GM23338 (cell line): ENCODE measurements at regions not wholly inside any gene's neighbourhood (a gene's known extent, or its start where the extent isn't known, plus 50 kb on each side); places are given as distances from the start of the nearest gene placed in this dataset.

Source experiments
- ATAC-seq: fragments of 200-7000 bp; cut with Tn5 transposase; 3 replicates; pipeline ENCODE4 v1.9.1; 2020
- DNase-seq: peaks from one replicate; pipeline ENCODE4 v3.0.0-alpha.2; 2015; ENCODE audit warnings: low spot score
- H2AFZ ChIP-seq: fragments of 200-600 bp; sonication (generic); 2 replicates; pipeline ENCODE4 v1.8.0; 2016; ENCODE audit warnings: antibody characterized with exemption, mild to moderate bottlenecking, moderate library complexity
- H3F3A ChIP-seq: fragments of 200-600 bp; sonication (generic); replicated peaks from 2 replicates; pipeline ENCODE4 v1.8.0; 2017; ENCODE audit warnings: antibody characterized with exemption, mixed run types, low read depth
- H3K27ac ChIP-seq: fragments of 200-600 bp; sonication (generic); 2 replicates; pipeline ENCODE4 v1.6.1; 2016; ENCODE audit warnings: low read depth
- H3K27me3 ChIP-seq: fragments of 200-600 bp; sonication (generic); 2 replicates; pipeline ENCODE4 v1.8.0; 2016; ENCODE audit warnings: mild to moderate bottlenecking, mixed run types, moderate library complexity; ENCODE audit not compliant: insufficient read depth
- H3K36me3 ChIP-seq: fragments of 200-600 bp; sonication (generic); 2 replicates; pipeline ENCODE4 v1.8.0; 2016; ENCODE audit warnings: mild to moderate bottlenecking; ENCODE audit not compliant: insufficient read depth
- H3K4me1 ChIP-seq: fragments of 200-600 bp; sonication (generic); 2 replicates; pipeline ENCODE4 v1.8.0; 2016; ENCODE audit warnings: mild to moderate bottlenecking, moderate library complexity; ENCODE audit not compliant: insufficient read depth
- H3K4me2 ChIP-seq: fragments of 200-600 bp; sonication (generic); 2 replicates; pipeline ENCODE4 v1.7.1; 2017; ENCODE audit warnings: mixed run types
- H3K4me3 ChIP-seq: fragments of 200-600 bp; sonication (generic); 2 replicates; pipeline ENCODE4 v1.6.1; 2016; ENCODE audit warnings: mixed run types
- H3K79me2 ChIP-seq: fragments of 200-600 bp; sonication (generic); replicated peaks from 2 replicates; pipeline ENCODE4 v1.8.0; 2017; ENCODE audit warnings: mild to moderate bottlenecking; ENCODE audit not compliant: insufficient read depth
- H3K9me2 ChIP-seq: fragments of 200-600 bp; sonication (generic); 2 replicates; pipeline ENCODE4 v1.8.0; 2017; ENCODE audit not compliant: insufficient read depth
- H4K20me1 ChIP-seq: fragments of 200-600 bp; sonication (generic); replicated peaks from 2 replicates; pipeline ENCODE4 v1.8.0; 2017; ENCODE audit warnings: mild to moderate bottlenecking; ENCODE audit not compliant: insufficient read depth
- H3K27ac Mint-ChIP-seq: 2 replicates; pipeline ENCODE4 v1.8.0; 2020; ENCODE audit warnings: inconsistent platforms, mild to moderate bottlenecking, moderate library complexity, mixed read lengths
- H3K27me3 Mint-ChIP-seq: 3 replicates; pipeline ENCODE4 v1.8.0; 2022; ENCODE audit warnings: low read depth, mild to moderate bottlenecking, moderate library complexity, mixed read lengths, inconsistent platforms; ENCODE audit not compliant: insufficient read depth, poor library complexity
- H3K36me3 Mint-ChIP-seq: 3 replicates; pipeline ENCODE4 v1.8.0; 2021; ENCODE audit warnings: low read depth, mild to moderate bottlenecking, inconsistent platforms, moderate library complexity, mixed read lengths
- H3K4me1 Mint-ChIP-seq: 3 replicates; pipeline ENCODE4 v1.8.0; 2020; ENCODE audit warnings: mild to moderate bottlenecking, inconsistent platforms, mixed read lengths
- H3K4me3 Mint-ChIP-seq: 3 replicates; pipeline ENCODE4 v1.8.0; 2021; ENCODE audit warnings: moderate library complexity, mild to moderate bottlenecking, inconsistent platforms, mixed read lengths
- H3K9me3 Mint-ChIP-seq: 3 replicates; pipeline ENCODE4 v1.8.0; 2020; ENCODE audit warnings: moderate library complexity, mild to moderate bottlenecking, inconsistent platforms, mixed read lengths
- CREB1 ChIP-seq: fragments of 250-450 bp; sonication (Bioruptor Pico); IDR thresholded peaks from 2 replicates; pipeline ENCODE4 v1.5.0; 2020; ENCODE audit warnings: low read depth, mild to moderate bottlenecking, moderate library complexity
- EZH2 ChIP-seq: fragments of 200-600 bp; sonication (generic); IDR thresholded peaks from one replicate; pipeline ENCODE4 v1.8.0; 2017; ENCODE audit warnings: antibody characterized with exemption, mild to moderate bottlenecking, low read depth; ENCODE audit not compliant: unreplicated experiment
- EZH2phosphoT487 ChIP-seq: fragments of 200-600 bp; sonication (generic); IDR thresholded peaks from one replicate; pipeline ENCODE4 v1.8.1; 2018; ENCODE audit warnings: antibody characterized with exemption; ENCODE audit not compliant: unreplicated experiment
- JUNB ChIP-seq: IDR thresholded peaks from one replicate; pipeline ENCODE4 v1.6.1; 2016; ENCODE audit warnings: antibody characterized with exemption; ENCODE audit not compliant: unreplicated experiment
- NANOG ChIP-seq: IDR thresholded peaks from 2 replicates; pipeline ENCODE4 v1.6.1; 2016; ENCODE audit warnings: antibody characterized with exemption, borderline replicate concordance
- POLR2AphosphoS5 ChIP-seq: IDR thresholded peaks from 2 replicates; pipeline ENCODE4 v1.6.1; 2016; ENCODE audit warnings: antibody characterized with exemption, low read depth
- STAT1 ChIP-seq: IDR thresholded peaks from one replicate; pipeline ENCODE4 v1.6.1; 2016; ENCODE audit warnings: antibody characterized with exemption; ENCODE audit not compliant: unreplicated experiment
- ZNF114 ChIP-seq: fragments of 250-450 bp; sonication (Bioruptor Pico); IDR thresholded peaks from 2 replicates; pipeline ENCODE4 v1.5.0; 2020; ENCODE audit warnings: mild to moderate bottlenecking, moderate library complexity
- ZNF331 ChIP-seq: fragments of 250-450 bp; sonication (Bioruptor Pico); IDR thresholded peaks from 2 replicates; pipeline ENCODE4 v1.5.0; 2020; ENCODE audit warnings: low read depth, mild to moderate bottlenecking, moderate library complexity
- TF ChIP-seq, protein P1 (sequence below): fragments of 250-450 bp; sonication (Bioruptor Pico); IDR thresholded peaks from 2 replicates; pipeline ENCODE4 v1.5.0; 2020; ENCODE audit warnings: mild to moderate bottlenecking, moderate library complexity
- TF ChIP-seq, protein P2 (sequence below): IDR thresholded peaks from one replicate; pipeline ENCODE4 v1.6.1; 2018; ENCODE audit warnings: antibody characterized with exemption; ENCODE audit not compliant: unreplicated experiment
- TF ChIP-seq, protein P3 (sequence below), 2 experiments: fragments of 200-600 bp in 1 of 2; sonication (generic) in 1 of 2; conservative IDR thresholded peaks; 2 replicates each; pipeline versions ENCODE4 v1.5.1 to v1.6.1; 2016 to 2017; ENCODE audit warnings: antibody characterized with exemption in 2 of 2, low read depth in 2 of 2, mild to moderate bottlenecking in 2 of 2, moderate library complexity in 1 of 2
- TF ChIP-seq, protein P4 (sequence below): IDR thresholded peaks from 2 replicates; pipeline ENCODE4 v1.6.1; 2016; ENCODE audit warnings: antibody characterized with exemption

DNA sequence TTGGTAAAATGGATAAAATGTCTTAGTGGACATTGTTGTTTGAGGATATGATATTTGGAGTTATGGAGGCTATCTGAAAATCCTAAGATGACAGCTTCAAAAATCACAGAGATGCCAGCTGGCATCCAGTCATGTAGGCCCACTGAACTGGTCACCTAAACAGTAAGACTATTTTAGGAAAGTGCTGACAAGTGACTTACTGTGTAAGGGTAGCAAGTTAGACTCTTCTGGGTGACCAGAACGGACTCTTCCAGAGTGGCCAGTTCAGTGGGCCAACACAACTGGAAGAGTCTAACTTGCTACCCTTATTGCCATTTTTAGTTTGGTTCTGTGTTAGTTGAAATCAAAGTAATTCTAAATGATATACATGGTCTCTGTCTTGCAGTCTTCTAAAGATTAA lies 61.4 kb upstream of the ATP8A1 start (continued):
- no peak for TF ChIP-seq POLR2AphosphoS5

DNA sequence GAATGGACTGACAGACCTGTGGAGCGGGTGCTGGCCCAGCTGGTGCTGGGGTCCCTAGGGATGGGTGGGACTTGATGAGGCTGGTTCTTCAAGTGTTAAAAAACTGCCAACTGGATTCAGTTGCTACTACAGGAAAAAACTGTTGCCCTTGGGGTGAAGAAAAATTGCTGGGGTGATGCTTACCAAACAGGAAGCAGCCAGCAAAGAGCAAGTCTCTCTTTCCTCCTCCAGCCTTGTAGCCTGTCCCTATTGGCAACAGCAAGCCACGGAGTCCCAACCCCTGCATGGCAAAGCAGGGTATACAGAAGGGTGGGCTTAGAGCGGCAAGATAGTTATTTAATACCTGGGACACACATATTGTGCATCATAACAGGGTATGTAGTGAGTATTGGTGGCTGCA lies 60.1 kb upstream of the ATP8A1 start:
- ATAC-seq = no peak
- peaks cover 7% of the 10 kb centered on the region; the same call in 1 of the 2 replicates for H3K4me1 ChIP-seq
- TF ChIP-seq EZH2 (no peak), POLR2AphosphoS5 (no peak), EZH2phosphoT487 (no peak), CREB1 (CRISPR knock-in tag) (no peak), NANOG (no peak), STAT1 (no peak), ZNF331 (CRISPR knock-in tag) (no peak), ZNF114 (CRISPR knock-in tag) (no peak), JUNB (no peak)
- TF ChIP-seq, protein P1, sequence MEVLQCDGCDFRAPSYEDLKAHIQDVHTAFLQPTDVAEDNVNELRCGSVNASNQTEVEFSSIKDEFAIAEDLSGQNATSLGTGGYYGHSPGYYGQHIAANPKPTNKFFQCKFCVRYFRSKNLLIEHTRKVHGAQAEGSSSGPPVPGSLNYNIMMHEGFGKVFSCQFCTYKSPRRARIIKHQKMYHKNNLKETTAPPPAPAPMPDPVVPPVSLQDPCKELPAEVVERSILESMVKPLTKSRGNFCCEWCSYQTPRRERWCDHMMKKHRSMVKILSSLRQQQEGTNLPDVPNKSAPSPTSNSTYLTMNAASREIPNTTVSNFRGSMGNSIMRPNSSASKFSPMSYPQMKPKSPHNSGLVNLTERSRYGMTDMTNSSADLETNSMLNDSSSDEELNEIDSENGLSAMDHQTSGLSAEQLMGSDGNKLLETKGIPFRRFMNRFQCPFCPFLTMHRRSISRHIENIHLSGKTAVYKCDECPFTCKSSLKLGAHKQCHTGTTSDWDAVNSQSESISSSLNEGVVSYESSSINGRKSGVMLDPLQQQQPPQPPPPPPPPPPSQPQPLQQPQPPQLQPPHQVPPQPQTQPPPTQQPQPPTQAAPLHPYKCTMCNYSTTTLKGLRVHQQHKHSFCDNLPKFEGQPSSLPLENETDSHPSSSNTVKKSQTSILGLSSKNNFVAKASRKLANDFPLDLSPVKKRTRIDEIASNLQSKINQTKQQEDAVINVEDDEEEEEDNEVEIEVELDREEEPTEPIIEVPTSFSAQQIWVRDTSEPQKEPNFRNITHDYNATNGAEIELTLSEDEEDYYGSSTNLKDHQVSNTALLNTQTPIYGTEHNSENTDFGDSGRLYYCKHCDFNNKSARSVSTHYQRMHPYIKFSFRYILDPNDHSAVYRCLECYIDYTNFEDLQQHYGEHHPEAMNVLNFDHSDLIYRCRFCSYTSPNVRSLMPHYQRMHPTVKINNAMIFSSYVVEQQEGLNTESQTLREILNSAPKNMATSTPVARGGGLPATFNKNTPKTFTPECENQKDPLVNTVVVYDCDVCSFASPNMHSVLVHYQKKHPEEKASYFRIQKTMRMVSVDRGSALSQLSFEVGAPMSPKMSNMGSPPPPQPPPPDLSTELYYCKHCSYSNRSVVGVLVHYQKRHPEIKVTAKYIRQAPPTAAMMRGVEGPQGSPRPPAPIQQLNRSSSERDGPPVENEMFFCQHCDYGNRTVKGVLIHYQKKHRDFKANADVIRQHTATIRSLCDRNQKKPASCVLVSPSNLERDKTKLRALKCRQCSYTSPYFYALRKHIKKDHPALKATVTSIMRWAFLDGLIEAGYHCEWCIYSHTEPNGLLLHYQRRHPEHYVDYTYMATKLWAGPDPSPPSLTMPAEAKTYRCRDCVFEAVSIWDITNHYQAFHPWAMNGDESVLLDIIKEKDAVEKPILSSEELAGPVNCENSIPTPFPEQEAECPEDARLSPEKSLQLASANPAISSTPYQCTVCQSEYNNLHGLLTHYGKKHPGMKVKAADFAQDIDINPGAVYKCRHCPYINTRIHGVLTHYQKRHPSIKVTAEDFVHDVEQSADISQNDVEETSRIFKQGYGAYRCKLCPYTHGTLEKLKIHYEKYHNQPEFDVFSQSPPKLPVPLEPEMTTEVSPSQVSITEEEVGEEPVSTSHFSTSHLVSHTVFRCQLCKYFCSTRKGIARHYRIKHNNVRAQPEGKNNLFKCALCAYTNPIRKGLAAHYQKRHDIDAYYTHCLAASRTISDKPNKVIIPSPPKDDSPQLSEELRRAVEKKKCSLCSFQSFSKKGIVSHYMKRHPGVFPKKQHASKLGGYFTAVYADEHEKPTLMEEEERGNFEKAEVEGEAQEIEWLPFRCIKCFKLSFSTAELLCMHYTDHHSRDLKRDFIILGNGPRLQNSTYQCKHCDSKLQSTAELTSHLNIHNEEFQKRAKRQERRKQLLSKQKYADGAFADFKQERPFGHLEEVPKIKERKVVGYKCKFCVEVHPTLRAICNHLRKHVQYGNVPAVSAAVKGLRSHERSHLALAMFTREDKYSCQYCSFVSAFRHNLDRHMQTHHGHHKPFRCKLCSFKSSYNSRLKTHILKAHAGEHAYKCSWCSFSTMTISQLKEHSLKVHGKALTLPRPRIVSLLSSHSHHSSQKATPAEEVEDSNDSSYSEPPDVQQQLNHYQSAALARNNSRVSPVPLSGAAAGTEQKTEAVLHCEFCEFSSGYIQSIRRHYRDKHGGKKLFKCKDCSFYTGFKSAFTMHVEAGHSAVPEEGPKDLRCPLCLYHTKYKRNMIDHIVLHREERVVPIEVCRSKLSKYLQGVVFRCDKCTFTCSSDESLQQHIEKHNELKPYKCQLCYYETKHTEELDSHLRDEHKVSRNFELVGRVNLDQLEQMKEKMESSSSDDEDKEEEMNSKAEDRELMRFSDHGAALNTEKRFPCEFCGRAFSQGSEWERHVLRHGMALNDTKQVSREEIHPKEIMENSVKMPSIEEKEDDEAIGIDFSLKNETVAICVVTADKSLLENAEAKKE = no peak
- TF ChIP-seq, protein P2, sequence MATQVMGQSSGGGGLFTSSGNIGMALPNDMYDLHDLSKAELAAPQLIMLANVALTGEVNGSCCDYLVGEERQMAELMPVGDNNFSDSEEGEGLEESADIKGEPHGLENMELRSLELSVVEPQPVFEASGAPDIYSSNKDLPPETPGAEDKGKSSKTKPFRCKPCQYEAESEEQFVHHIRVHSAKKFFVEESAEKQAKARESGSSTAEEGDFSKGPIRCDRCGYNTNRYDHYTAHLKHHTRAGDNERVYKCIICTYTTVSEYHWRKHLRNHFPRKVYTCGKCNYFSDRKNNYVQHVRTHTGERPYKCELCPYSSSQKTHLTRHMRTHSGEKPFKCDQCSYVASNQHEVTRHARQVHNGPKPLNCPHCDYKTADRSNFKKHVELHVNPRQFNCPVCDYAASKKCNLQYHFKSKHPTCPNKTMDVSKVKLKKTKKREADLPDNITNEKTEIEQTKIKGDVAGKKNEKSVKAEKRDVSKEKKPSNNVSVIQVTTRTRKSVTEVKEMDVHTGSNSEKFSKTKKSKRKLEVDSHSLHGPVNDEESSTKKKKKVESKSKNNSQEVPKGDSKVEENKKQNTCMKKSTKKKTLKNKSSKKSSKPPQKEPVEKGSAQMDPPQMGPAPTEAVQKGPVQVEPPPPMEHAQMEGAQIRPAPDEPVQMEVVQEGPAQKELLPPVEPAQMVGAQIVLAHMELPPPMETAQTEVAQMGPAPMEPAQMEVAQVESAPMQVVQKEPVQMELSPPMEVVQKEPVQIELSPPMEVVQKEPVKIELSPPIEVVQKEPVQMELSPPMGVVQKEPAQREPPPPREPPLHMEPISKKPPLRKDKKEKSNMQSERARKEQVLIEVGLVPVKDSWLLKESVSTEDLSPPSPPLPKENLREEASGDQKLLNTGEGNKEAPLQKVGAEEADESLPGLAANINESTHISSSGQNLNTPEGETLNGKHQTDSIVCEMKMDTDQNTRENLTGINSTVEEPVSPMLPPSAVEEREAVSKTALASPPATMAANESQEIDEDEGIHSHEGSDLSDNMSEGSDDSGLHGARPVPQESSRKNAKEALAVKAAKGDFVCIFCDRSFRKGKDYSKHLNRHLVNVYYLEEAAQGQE = no peak
- TF ChIP-seq, protein P3, sequence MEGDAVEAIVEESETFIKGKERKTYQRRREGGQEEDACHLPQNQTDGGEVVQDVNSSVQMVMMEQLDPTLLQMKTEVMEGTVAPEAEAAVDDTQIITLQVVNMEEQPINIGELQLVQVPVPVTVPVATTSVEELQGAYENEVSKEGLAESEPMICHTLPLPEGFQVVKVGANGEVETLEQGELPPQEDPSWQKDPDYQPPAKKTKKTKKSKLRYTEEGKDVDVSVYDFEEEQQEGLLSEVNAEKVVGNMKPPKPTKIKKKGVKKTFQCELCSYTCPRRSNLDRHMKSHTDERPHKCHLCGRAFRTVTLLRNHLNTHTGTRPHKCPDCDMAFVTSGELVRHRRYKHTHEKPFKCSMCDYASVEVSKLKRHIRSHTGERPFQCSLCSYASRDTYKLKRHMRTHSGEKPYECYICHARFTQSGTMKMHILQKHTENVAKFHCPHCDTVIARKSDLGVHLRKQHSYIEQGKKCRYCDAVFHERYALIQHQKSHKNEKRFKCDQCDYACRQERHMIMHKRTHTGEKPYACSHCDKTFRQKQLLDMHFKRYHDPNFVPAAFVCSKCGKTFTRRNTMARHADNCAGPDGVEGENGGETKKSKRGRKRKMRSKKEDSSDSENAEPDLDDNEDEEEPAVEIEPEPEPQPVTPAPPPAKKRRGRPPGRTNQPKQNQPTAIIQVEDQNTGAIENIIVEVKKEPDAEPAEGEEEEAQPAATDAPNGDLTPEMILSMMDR (conservative IDR thresholded peaks at IDR 0.05; ENCODE audit: low read depth in 2 of 2) = no peak
- TF ChIP-seq, protein P4, sequence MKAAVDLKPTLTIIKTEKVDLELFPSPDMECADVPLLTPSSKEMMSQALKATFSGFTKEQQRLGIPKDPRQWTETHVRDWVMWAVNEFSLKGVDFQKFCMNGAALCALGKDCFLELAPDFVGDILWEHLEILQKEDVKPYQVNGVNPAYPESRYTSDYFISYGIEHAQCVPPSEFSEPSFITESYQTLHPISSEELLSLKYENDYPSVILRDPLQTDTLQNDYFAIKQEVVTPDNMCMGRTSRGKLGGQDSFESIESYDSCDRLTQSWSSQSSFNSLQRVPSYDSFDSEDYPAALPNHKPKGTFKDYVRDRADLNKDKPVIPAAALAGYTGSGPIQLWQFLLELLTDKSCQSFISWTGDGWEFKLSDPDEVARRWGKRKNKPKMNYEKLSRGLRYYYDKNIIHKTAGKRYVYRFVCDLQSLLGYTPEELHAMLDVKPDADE = no peak
- no peaks in the 10 kb centered on the region for H3K9me2 ChIP-seq
- H3F3A ChIP-seq = no peaks in the 10 kb centered on the region
- H3K79me2 ChIP-seq = no peaks in the 10 kb centered on the region
- no peak overlapping the region for H3K27ac ChIP-seq
- H3K27me3 Mint-ChIP-seq = no peaks in the 10 kb centered on the region
- no peaks in the 10 kb centered on the region for H3K27me3 ChIP-seq
- H3K36me3 ChIP-seq = no peaks in the 10 kb centered on the region
- no peak for DNase-seq
- H4K20me1 ChIP-seq = no peaks in the 10 kb centered on the region
- H2AFZ ChIP-seq = no peak overlapping the region
- no peak overlapping the region for H3K4me2 ChIP-seq
- H3K9me3 Mint-ChIP-seq = peaks cover 2% of the 10 kb centered on the region; the same call in 1 of the 3 replicates
- peaks cover 11% of the 10 kb centered on the region for H3K4me1 Mint-ChIP-seq
- no peak overlapping the region for H3K27ac Mint-ChIP-seq
- no peak overlapping the region for H3K4me3 ChIP-seq
- no peak overlapping the region for H3K4me3 Mint-ChIP-seq
- H3K36me3 Mint-ChIP-seq = no peaks in the 10 kb centered on the region
